Panc1 (cell line): ENCODE measurements at regions not wholly inside any gene's neighbourhood (a gene's known extent, or its start where the extent isn't known, plus 50 kb on each side); places are given as distances from the start of the nearest gene placed in this dataset.

Source experiments
- ATAC-seq: fragments of 200-7000 bp; cut with Tn5 transposase; 2 replicates; pipeline ENCODE4 v1.9.1; 2020; ENCODE audit warnings: mild to moderate bottlenecking, moderate library complexity
- BruUV-seq: library from RNA; stranded (reverse); fragments of 400-500 nt; replicated peaks from 2 replicates; lab custom pipeline; 2021; lab: Mats Ljungman, UMichigan
- CTCF ChIA-PET: fragments of 300-600 bp; sonication (Branson Sonifier 250); formaldehyde crosslinking; loops from one replicate; lab custom pipeline; 2022; ENCODE audit warnings: antibody characterized with exemption; lab: Charles Lee
- POLR2A ChIA-PET: fragments of 300-600 bp; sonication (Branson Sonifier 250); formaldehyde crosslinking; loops from one replicate; lab custom pipeline; 2022; ENCODE audit warnings: antibody characterized with exemption; lab: Charles Lee
- DNase-seq: peaks from one replicate; pipeline ENCODE4 v3.0.0-alpha.2; 2010; ENCODE audit warnings: low read depth, low spot score
- H3K27ac ChIP-seq: 2 replicates; pipeline ENCODE4 v1.5.1; 2011; ENCODE audit warnings: mild to moderate bottlenecking, low read length, inconsistent platforms
- H3K27me3 ChIP-seq: fragments of 200-500 bp; sonication (Bioruptor generic); 2 replicates; pipeline ENCODE4 v1.6.0; 2014; ENCODE audit warnings: low read length, inconsistent platforms; ENCODE audit not compliant: control insufficient read depth, insufficient read depth
- H3K36me3 ChIP-seq: fragments of 200-500 bp; sonication (Bioruptor generic); 2 replicates; pipeline ENCODE4 v1.5.1; 2014; ENCODE audit warnings: inconsistent platforms, mild to moderate bottlenecking, low read length, moderate library complexity; ENCODE audit not compliant: control insufficient read depth, insufficient read depth
- H3K4me1 ChIP-seq: 2 replicates; pipeline ENCODE4 v1.5.1; 2011; ENCODE audit warnings: inconsistent platforms, mild to moderate bottlenecking, low read length, moderate library complexity; ENCODE audit not compliant: control insufficient read depth, insufficient read depth
- H3K4me3 ChIP-seq, 2 experiments: 2 replicates each; pipeline ENCODE4 v1.5.1; 2011 to 2012; ENCODE audit warnings: low read depth in 2 of 2, low read length in 2 of 2, mild to moderate bottlenecking in 2 of 2, inconsistent platforms in 1 of 2, moderate library complexity in 1 of 2
- H3K9me3 ChIP-seq: fragments of 200-500 bp; sonication (Bioruptor generic); 2 replicates; pipeline ENCODE4 v1.5.1; 2014; ENCODE audit warnings: low read depth, mild to moderate bottlenecking, inconsistent platforms, low read length, moderate library complexity; ENCODE audit not compliant: control insufficient read depth, insufficient read depth
- POLR2AphosphoS5 ChIP-seq: IDR thresholded peaks from 2 replicates; pipeline ENCODE4 v1.6.1; 2012; ENCODE audit warnings: mild to moderate bottlenecking, low read depth, low read length, moderate library complexity
- SIN3A ChIP-seq: IDR thresholded peaks from 2 replicates; pipeline ENCODE4 v1.6.1; 2012; ENCODE audit warnings: low read depth, mild to moderate bottlenecking, low read length, moderate library complexity, borderline replicate concordance; ENCODE audit not compliant: insufficient read depth
- TCF7L2 ChIP-seq: IDR thresholded peaks from 2 replicates; pipeline ENCODE4 v1.6.1; 2011; ENCODE audit warnings: mild to moderate bottlenecking, low read depth, low read length, inconsistent platforms
- in situ Hi-C: cut with HindIII; loops from 2 replicates; pipeline ENCODE4 v1.10.0; 2016; ENCODE audit warnings: low sequenced_read_pairs, low pct_unique_long_range_greater_than_20kb
- intact Hi-C: fragments of 100-400 bp; cut with micrococcal nuclease; formaldehyde crosslinking; loops from one replicate; pipeline ENCODE4 v1.10.0; 2022; ENCODE audit not compliant: unreplicated experiment
- TF ChIP-seq, protein P1 (sequence below): fragments of 450-650 bp; IDR thresholded peaks from 2 replicates; pipeline ENCODE4 v1.5.1; 2017; ENCODE audit warnings: mild to moderate bottlenecking
- TF ChIP-seq, protein P2 (sequence below), 2 experiments: IDR thresholded peaks; 2 replicates each; pipeline ENCODE4 v1.6.1; 2011 to 2012; ENCODE audit warnings: low read depth in 2 of 2, control low read depth in 1 of 2, low read length in 1 of 2, mild to moderate bottlenecking in 1 of 2, moderate library complexity in 1 of 2; ENCODE audit not compliant: insufficient read depth in 1 of 2

DNA sequence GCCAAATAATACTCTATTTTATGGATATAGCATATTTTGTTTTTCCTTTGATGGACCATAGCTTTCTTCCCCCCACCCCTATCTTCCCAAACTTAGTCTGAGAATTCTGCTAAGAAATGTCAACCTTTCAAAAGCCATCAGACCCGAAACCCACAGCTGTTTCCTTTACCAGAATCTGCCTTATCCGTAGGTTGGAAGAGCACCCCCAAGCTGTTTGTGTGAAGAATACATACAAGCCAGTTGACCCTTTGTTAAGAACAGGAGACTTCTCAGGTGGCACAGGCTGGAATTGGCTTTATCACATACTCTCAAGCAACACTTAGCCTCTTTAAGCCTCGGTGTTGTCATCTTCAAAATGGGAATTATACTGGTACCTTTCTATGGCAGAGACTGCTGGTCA lies 135.1 kb downstream of the ACTR3 start:
- no peaks in the 10 kb centered on the region for H3K9me3 ChIP-seq
- H3K4me3 ChIP-seq = no peak overlapping the region
- H3K4me1 ChIP-seq = no peaks in the 10 kb centered on the region
- intact Hi-C loops (no loop called here), in situ Hi-C loops (no loop called here)
- no peaks in the 10 kb centered on the region for H3K36me3 ChIP-seq
- ATAC-seq = no peak
- no peaks in the 10 kb centered on the region for H3K27me3 ChIP-seq
- CTCF ChIA-PET = no interaction called here
- DNase-seq = no peak
- BruUV-seq = no TSS peak
- TF ChIP-seq, protein P1, sequence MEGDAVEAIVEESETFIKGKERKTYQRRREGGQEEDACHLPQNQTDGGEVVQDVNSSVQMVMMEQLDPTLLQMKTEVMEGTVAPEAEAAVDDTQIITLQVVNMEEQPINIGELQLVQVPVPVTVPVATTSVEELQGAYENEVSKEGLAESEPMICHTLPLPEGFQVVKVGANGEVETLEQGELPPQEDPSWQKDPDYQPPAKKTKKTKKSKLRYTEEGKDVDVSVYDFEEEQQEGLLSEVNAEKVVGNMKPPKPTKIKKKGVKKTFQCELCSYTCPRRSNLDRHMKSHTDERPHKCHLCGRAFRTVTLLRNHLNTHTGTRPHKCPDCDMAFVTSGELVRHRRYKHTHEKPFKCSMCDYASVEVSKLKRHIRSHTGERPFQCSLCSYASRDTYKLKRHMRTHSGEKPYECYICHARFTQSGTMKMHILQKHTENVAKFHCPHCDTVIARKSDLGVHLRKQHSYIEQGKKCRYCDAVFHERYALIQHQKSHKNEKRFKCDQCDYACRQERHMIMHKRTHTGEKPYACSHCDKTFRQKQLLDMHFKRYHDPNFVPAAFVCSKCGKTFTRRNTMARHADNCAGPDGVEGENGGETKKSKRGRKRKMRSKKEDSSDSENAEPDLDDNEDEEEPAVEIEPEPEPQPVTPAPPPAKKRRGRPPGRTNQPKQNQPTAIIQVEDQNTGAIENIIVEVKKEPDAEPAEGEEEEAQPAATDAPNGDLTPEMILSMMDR = no peak
- TF ChIP-seq POLR2AphosphoS5 (no peak), SIN3A (no peak), TCF7L2 (no peak)
- TF ChIP-seq, protein P2, sequence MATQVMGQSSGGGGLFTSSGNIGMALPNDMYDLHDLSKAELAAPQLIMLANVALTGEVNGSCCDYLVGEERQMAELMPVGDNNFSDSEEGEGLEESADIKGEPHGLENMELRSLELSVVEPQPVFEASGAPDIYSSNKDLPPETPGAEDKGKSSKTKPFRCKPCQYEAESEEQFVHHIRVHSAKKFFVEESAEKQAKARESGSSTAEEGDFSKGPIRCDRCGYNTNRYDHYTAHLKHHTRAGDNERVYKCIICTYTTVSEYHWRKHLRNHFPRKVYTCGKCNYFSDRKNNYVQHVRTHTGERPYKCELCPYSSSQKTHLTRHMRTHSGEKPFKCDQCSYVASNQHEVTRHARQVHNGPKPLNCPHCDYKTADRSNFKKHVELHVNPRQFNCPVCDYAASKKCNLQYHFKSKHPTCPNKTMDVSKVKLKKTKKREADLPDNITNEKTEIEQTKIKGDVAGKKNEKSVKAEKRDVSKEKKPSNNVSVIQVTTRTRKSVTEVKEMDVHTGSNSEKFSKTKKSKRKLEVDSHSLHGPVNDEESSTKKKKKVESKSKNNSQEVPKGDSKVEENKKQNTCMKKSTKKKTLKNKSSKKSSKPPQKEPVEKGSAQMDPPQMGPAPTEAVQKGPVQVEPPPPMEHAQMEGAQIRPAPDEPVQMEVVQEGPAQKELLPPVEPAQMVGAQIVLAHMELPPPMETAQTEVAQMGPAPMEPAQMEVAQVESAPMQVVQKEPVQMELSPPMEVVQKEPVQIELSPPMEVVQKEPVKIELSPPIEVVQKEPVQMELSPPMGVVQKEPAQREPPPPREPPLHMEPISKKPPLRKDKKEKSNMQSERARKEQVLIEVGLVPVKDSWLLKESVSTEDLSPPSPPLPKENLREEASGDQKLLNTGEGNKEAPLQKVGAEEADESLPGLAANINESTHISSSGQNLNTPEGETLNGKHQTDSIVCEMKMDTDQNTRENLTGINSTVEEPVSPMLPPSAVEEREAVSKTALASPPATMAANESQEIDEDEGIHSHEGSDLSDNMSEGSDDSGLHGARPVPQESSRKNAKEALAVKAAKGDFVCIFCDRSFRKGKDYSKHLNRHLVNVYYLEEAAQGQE (IDR thresholded peaks at IDR 0.05; ENCODE audit: insufficient read depth in 1 of 2, low read depth in 2 of 2, low read length in 1 of 2) = no peak
- H3K27ac ChIP-seq = no peak overlapping the region
- POLR2A ChIA-PET = no interaction called here

DNA sequence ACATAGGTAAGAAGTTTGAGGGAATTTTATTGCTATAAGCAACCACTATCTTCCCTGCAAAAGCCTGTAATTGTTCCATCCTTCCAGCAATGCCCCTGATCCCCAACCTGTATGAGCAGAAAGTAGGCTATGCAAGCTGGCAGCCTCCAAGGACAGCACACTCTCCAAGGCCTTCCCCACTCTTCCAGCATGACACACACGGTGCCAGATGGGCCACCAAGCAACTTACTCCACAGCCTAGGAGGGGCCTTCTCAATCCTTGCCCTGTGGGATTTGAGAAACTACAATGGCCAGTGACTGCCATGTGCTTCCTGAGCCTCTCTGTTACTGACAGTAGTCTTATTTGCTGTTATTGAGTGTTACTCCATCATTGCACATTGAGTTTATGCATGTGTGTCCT lies 137.5 kb downstream of the ACTR3 start:
- ChIA-PET CTCF (no interaction called here), POLR2A (no interaction called here)
- intact Hi-C loops = no loop called here
- BruUV-seq = no TSS peak
- Histone ChIP-seq H3K27ac (no peak overlapping the region), H3K36me3 (no peaks in the 10 kb centered on the region), H3K9me3 (no peaks in the 10 kb centered on the region), H3K4me3 (no peak overlapping the region), H3K4me1 (no peaks in the 10 kb centered on the region), H3K27me3 (no peaks in the 10 kb centered on the region)
- DNase-seq (no peak), ATAC-seq (no peak)
- TF ChIP-seq POLR2AphosphoS5 (no peak), TCF7L2 (no peak), SIN3A (no peak)
- TF ChIP-seq, protein P2 (IDR thresholded peaks at IDR 0.05; ENCODE audit: insufficient read depth in 1 of 2, low read depth in 2 of 2, low read length in 1 of 2) = no peak
- TF ChIP-seq, protein P1 = no peak
- in situ Hi-C loops = no loop called here
